ENCODE measurements at regions not wholly inside any gene's neighbourhood (a gene's known extent, or its start where the extent isn't known, plus 50 kb on each side); places are given as distances from the start of the nearest gene placed in this dataset.

DNA sequence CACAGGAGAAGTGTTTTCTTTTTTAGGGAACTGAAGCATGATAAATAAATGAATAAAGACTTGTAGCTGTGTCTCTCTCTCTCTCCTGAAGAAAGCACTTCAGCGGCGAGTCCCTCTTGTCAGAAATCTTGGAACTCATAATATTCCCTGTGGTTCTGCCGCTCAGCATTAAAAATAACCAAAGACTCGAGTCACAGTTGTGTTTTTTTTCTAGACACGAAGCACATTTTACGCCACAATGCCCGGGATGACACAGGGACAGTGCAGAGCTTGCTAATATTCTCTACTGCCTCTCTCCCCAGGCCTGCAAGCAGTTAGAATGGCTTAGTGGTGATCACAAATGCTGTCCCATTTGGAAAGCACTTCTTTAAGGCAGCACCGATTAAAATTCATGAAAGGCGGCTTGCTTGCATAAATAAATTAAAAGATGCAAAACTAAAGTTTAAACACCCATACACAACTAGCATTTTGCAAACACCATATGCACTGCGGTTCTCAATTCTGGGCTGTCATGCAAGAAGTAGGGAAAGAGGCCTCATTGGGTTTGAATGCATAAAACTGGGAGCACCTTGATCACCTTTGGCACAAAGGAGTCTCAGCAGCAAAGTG lies 597.4 kb downstream of the SOX6 start:
- Mint-ChIP-seq H3K27ac (no peak overlapping the region), H3K27me3 (ENCODE audit: low read depth) (no peaks in the 10 kb centered on the region), H3K4me3 (no peak overlapping the region), H3K9me3 (peaks cover 0 to 2% of the 10 kb centered on the region in 2 experiments; a peak in 1 of 5 replicates), H3K36me3 (ENCODE audit: insufficient read depth in 1 of 3, low read depth in 3 of 3) (no peaks in the 10 kb centered on the region), H3K4me1 (peaks cover 0 to 8% of the 10 kb centered on the region in 2 experiments; a peak in 2 of 4 replicates)
- TF ChIP-seq, protein P1, sequence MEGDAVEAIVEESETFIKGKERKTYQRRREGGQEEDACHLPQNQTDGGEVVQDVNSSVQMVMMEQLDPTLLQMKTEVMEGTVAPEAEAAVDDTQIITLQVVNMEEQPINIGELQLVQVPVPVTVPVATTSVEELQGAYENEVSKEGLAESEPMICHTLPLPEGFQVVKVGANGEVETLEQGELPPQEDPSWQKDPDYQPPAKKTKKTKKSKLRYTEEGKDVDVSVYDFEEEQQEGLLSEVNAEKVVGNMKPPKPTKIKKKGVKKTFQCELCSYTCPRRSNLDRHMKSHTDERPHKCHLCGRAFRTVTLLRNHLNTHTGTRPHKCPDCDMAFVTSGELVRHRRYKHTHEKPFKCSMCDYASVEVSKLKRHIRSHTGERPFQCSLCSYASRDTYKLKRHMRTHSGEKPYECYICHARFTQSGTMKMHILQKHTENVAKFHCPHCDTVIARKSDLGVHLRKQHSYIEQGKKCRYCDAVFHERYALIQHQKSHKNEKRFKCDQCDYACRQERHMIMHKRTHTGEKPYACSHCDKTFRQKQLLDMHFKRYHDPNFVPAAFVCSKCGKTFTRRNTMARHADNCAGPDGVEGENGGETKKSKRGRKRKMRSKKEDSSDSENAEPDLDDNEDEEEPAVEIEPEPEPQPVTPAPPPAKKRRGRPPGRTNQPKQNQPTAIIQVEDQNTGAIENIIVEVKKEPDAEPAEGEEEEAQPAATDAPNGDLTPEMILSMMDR (conservative IDR thresholded peaks at IDR 0.05), result no peak
- Histone ChIP-seq H3T11ph (ENCODE audit: low read length) (no peak overlapping the region), H2BK5ac (ENCODE audit: insufficient read length, low read length) (no peak overlapping the region), H3K4me2 (ENCODE audit: insufficient read depth, insufficient read length, low read length) (no peak overlapping the region), H3K27me3 (ENCODE audit: insufficient read depth, low read length) (no peaks in the 10 kb centered on the region), H3K27ac (ENCODE audit: insufficient read length, low read depth, low read length) (no peak overlapping the region), H2BK120ac (ENCODE audit: low read depth, low read length, poor library complexity, severe bottlenecking) (no peak overlapping the region), H3K79me2 (ENCODE audit: insufficient read depth, low read length) (no peaks in the 10 kb centered on the region), H3K14ac (ENCODE audit: insufficient read depth, low read length) (no peak overlapping the region), H4K5ac (ENCODE audit: insufficient read length, low read depth, low read length) (no peak overlapping the region), H3K56ac (ENCODE audit: insufficient read length, low read depth, low read length) (no peak overlapping the region), H3K23me2 (ENCODE audit: insufficient read length, low read depth, low read length, poor library complexity, severe bottlenecking) (no peaks in the 10 kb centered on the region), H3K23ac (ENCODE audit: insufficient read length, low read depth, low read length) (no peak overlapping the region), H3K18ac (ENCODE audit: insufficient read length, low read depth, low read length) (no peak overlapping the region), H4K20me1 (ENCODE audit: control insufficient read depth, insufficient read depth, insufficient read length) (no peaks in the 10 kb centered on the region), H4K91ac (ENCODE audit: insufficient read length, low read depth, low read length) (no peak overlapping the region), H4K8ac (replicated peaks; ENCODE audit: insufficient read length, low read depth, low read length) (no peak overlapping the region), H2AFZ (ENCODE audit: low read length) (no peak overlapping the region), H3K79me1 (ENCODE audit: insufficient read depth, low read depth, low read length, poor library complexity, severe bottlenecking) (no peaks in the 10 kb centered on the region), H3K9ac (ENCODE audit: extremely low read depth, insufficient read length, low read length) (no peak overlapping the region), H2BK12ac (ENCODE audit: insufficient read length, low read depth, low read length) (no peak overlapping the region), H2BK15ac (ENCODE audit: low read depth, low read length) (no peak overlapping the region), H2BK20ac (ENCODE audit: low read depth, low read length, poor library complexity, severe bottlenecking) (no peak overlapping the region), H3K4me1 (ENCODE audit: insufficient read depth, low read length) (no peaks in the 10 kb centered on the region; the same call in 1 of the 2 replicates), H3K9me3 (ENCODE audit: control insufficient read depth, low read depth, low read length) (no peaks in the 10 kb centered on the region), H3K4ac (ENCODE audit: low read depth, low read length) (no peak overlapping the region), H2AK5ac (ENCODE audit: insufficient read length, low read length) (no peak overlapping the region)
- whole genome bisulfite sequencing (ENCODE audit: extremely low coverage, insufficient read length, low lambda C conversion rate), result no CpG with 5 or more reads among the region's 10 CpGs
- DNase-seq, result no peak

Measured in H9 (cell line).